Fibroblast of peridontal ligament (primary cell): ENCODE measurements at regions not wholly inside any gene's neighbourhood (a gene's known extent, or its start where the extent isn't known, plus 50 kb on each side); places are given as distances from the start of the nearest gene placed in this dataset.

Experiments
- DNase-seq: peaks from one replicate; pipeline ENCODE4 v3.0.0-alpha.2; 2010; ENCODE audit errors: extremely low read depth

GRCh38 chr18:57991552-57991951, 52.5 kb upstream of the NEDD4L start:
- no peak for DNase-seq

- no peak for DNase-seq
These were observed 54.5 kb upstream of the NEDD4L start for GRCh38 chr18:57989536-57989935.

GRCh38 chr18:57984490-57985115, 59.4 kb upstream of the NEDD4L start:
- no peak for DNase-seq

GRCh38 chr18:57983965-57984364, 60.1 kb upstream of the NEDD4L start:
- no peak for DNase-seq

- no peak for DNase-seq
These were observed 60.6 kb upstream of the NEDD4L start for GRCh38 chr18:57983472-57983871.

GRCh38 chr18:57982372-57983021, 61.5 kb upstream of the NEDD4L start:
- DNase-seq: no peak

DNA sequence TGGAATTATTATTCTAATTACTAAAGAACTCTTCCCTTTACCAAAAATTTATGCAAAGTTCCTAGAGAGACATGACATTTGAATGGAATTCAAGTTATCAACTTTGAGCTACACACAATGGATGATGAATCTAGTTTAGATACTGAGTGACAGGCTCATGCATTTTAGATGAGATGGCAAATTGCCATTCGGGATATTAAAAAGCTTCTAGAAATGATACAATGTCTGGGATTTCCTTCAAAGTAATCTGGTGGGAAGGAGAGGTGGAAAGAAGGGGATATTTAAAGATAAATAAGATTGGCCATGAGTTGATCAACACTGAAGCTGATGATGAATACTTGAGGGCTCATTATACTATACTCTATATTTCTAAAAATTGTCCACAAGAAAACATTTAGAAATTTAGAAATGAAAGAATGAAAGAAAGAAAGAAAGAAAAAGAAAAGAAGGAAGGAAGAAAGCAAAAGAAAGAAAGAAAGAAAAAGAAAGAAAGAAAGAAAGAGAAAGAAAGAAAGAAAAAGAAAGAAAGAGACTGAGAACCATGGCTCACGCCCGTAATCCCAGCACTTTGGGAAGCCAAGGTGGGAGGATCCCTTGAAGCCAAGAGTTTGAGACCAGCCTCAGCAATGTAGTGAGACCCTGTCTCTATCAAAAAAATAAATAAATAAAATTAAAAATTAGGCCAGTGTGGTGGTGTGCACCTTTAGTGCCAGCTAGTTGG, 62.6 kb upstream of the NEDD4L start:
- no peak for DNase-seq

GRCh38 chr18:57980573-57981307, 63.3 kb upstream of the NEDD4L start:
- no peak for DNase-seq

GRCh38 chr18:57976230-57976773, 67.7 kb upstream of the NEDD4L start:
- no peak for DNase-seq

DNA sequence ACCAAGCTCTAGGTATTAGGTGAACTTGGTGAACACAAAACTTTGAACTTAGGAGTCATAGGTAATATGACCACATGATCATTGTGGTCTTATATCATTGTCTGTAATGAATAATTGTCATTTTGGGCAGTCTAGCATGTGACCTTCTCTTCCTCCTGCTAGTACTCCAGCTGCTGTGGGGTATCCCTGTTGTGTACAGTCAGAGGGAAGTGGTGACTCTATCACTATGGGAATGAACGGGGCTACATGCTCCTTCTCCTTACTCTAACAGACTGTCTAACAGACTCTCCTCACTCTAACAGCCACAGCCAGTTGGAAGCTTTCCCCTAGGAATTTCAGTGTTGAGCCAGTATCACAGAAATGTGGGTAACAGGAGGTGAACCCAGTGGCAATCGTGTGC, 68.2 kb upstream of the NEDD4L start:
- no peak for DNase-seq

DNA sequence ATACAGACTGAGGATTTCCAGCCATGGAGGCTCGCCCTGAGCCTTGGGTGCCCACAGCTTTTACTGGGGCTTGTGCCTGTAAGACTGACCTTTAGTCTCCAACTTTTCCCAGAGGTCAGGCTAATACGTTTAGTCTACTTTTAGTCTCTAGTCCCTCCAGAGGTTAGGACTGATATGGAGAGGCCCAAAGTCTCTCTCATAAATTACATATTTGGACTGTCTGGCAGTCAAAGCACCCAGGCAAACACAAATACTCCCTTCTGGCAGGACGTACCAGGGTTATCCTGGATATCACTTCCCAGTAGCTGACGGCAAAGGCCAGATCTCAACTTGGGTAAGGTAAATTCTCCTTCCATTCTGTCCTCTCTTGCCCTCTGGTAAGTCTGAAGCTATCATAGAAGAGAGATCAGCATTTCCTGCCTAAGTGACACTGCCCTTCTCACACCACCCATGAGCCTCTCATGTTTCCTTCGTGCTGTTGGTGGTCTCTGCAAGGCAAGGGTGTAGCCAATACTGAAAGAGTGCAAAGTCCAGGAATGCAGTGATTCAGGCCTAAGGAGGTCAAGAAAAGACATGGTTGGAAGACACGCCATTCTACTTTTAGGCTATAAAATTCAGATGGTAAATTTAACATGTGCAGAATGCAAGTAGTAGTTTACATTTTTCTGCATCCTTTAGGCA, 69.3 kb upstream of the NEDD4L start:
- no peak for DNase-seq

GRCh38 chr18:57973889-57974288, 70.1 kb upstream of the NEDD4L start:
- no peak for DNase-seq

- no peak for DNase-seq
These were observed 73.5 kb upstream of the NEDD4L start for GRCh38 chr18:57970356-57971095.

GRCh38 chr18:57969824-57970223, 74.2 kb upstream of the NEDD4L start:
- DNase-seq: no peak

DNA sequence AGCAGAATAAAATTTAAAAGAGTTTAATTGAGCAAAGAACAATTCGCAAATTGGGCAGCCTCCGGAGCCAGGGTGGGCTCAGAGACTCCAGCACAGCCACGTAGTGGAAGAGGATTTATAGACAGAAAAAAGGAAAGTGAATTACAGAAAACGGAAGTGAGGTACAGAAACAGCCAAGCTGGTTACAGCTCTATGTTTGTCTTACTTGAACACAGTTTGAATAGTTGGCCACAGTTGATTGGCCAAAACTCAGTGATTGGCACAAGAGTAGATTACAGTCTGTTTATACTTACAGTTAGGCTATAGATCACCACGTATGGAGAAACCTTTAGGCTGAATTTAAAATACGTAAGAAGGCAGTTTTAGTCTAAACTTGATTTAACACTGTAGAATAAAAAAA, 78.8 kb upstream of the NEDD4L start:
- DNase-seq: no peak

DNA sequence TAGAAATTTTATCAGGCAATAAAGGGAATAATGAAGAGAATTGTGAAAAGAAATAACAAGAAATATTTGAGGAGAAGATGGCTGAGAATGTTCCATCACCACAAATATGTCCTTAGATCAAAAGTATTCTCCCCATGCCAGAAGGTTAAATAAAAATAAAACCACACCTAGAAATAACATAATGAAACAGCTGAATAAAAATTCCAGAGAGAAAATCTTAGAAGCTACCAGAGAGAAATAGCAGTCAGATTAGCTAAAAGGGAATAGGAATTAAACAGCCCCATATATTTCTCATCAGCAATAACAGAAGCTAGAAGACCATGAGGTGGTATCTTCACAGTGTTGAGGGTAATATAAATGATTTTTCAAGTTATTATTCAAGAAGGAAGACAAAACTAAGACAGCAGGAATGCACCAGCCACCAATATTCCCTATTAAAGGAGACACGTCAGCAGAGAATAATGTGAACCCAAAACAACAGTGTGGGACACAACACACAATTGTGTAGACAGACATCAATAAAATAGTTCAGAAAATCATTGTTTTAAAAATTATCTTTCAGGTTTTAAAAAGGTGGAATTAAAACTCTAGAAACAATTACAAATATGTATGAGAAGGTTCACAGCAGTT, 82.0 kb upstream of the NEDD4L start:
- no peak for DNase-seq

DNA sequence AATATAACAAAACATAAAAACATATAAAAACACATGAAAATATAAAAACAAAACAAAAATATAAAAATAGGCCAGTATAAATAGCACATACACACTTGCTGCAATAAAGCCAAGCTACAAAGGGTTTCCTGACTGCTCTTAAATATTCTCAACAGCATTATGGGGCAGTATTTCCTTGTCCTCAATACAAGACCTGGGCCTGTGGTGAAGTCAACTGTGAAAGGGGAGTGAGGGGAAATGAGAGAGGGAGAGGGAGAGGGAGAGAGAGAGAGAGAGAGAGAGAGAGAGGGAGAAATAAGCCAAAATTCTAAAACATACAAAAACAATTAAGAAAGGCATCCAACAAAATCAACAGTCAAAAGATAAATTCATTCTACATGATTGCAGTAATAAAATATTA, 82.6 kb upstream of the NEDD4L start:
- no peak for DNase-seq

GRCh38 chr18:57959278-57959677, 84.7 kb upstream of the NEDD4L start:
- peak; percentile 56 for DNase-seq

DNA sequence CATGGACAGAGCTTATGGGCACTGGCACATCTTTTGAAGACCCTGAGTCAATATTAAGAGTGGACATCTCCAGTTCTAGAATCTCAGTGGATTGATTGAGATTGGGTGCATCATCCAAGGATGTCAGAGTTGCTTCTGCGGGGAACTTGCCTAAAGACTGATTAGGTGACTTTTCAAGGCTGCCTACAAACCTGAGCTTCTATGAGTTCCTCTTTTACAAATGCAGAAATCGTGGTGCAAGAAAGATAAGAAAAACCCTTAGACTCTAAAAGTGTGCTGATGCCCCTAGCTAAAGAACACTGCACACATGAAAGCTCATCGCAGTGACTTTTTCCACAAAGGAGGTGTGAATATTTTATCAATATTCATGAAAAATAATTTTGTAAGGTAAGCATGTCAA, 86.8 kb upstream of the NEDD4L start:
- no peak for DNase-seq

- DNase-seq: no peak
These were observed 87.5 kb upstream of the NEDD4L start for GRCh38 chr18:57956491-57956890.
